SK-N-SH (cell line): ENCODE measurements at regions not wholly inside any gene's neighbourhood (a gene's known extent, or its start where the extent isn't known, plus 50 kb on each side); places are given as distances from the start of the nearest gene placed in this dataset.

Experiments
- CTCF ChIA-PET: fragments of 300-600, 350-600 bp; formaldehyde crosslinking; extraction: SDS; loops from one replicate; lab custom pipeline; 2021; lab: Yijun Ruan, JAX
- POLR2A ChIA-PET: fragments of 350-600 bp; sonication (Branson Sonifier 250); formaldehyde crosslinking; extraction: SDS; loops from one replicate; lab custom pipeline; 2020; ENCODE audit warnings: antibody characterized with exemption, inconsistent platforms; lab: Yijun Ruan, JAX
- DNase-seq: peaks from one replicate; pipeline ENCODE4 v3.0.0; 2012
- H2AFZ ChIP-seq: fragments of 200-600 bp; sonication (generic); 2 replicates; pipeline ENCODE4 v1.8.1; 2016; ENCODE audit warnings: antibody characterized with exemption, mild to moderate bottlenecking, low read depth
- H3F3A ChIP-seq: fragments of 200-600 bp; sonication (generic); replicated peaks from 2 replicates; pipeline ENCODE3; 2016; ENCODE audit warnings: antibody characterized with exemption, mild to moderate bottlenecking; ENCODE audit not compliant: insufficient read depth
- H3K27ac ChIP-seq, 2 experiments: fragments of 200-500 bp in 1 of 2; fragments of 200-600 bp in 1 of 2; sonication (Bioruptor generic) in 1 of 2; sonication (generic), shearing (Covaris generic) in 1 of 2; 2 replicates each; pipeline versions ENCODE4 v1.5.1 to v1.6.1; 2014 to 2016; ENCODE audit warnings: low read depth in 2 of 2, inconsistent platforms in 1 of 2, low read length in 1 of 2, mild to moderate bottlenecking in 1 of 2, mixed read lengths in 1 of 2
- H3K27me3 ChIP-seq: fragments of 200-600 bp; sonication (generic), shearing (Covaris generic); 2 replicates; pipeline ENCODE4 v1.6.1; 2016; ENCODE audit warnings: mixed run types; ENCODE audit not compliant: insufficient read depth
- H3K36me3 ChIP-seq, 2 experiments: fragments of 200-500 bp in 1 of 2; fragments of 200-600 bp in 1 of 2; sonication (Bioruptor generic) in 1 of 2; sonication (generic) in 1 of 2; replicated peaks in 1 of 2; 2 replicates each; pipeline versions ENCODE3 to v1.5.1; 2014 to 2016; ENCODE audit warnings: low read length in 1 of 2, mild to moderate bottlenecking in 1 of 2; ENCODE audit not compliant: insufficient read depth in 2 of 2, control insufficient read depth in 1 of 2
- H3K4me1 ChIP-seq, 2 experiments: fragments of 200-500 bp in 1 of 2; fragments of 200-600 bp in 1 of 2; sonication (Bioruptor generic) in 1 of 2; sonication (generic), shearing (Covaris generic) in 1 of 2; 2 replicates each; pipeline versions ENCODE4 v1.5.1 to v1.6.1; 2014 to 2016; ENCODE audit warnings: low read depth in 1 of 2, low read length in 1 of 2, mixed run types in 1 of 2; ENCODE audit not compliant: insufficient read depth in 2 of 2, control insufficient read depth in 1 of 2
- H3K4me2 ChIP-seq: fragments of 200-600 bp; sonication (generic), shearing (Covaris generic); 2 replicates; pipeline ENCODE4 v1.6.1; 2017; ENCODE audit warnings: mixed run types
- H3K4me3 ChIP-seq, 2 experiments: fragments of 200-500 bp in 1 of 2; fragments of 200-600 bp in 1 of 2; sonication (Bioruptor generic) in 1 of 2; sonication (generic), shearing (Covaris generic) in 1 of 2; 2 replicates each; pipeline versions ENCODE4 v1.5.1 to v1.8.1; 2014 to 2016; ENCODE audit warnings: low read depth in 2 of 2, inconsistent platforms in 1 of 2, low read length in 1 of 2, mild to moderate bottlenecking in 1 of 2, mixed read lengths in 1 of 2, moderate library complexity in 1 of 2
- H3K79me2 ChIP-seq: fragments of 200-600 bp; sonication (generic); 2 replicates; pipeline ENCODE4 v1.8.1; 2017; ENCODE audit warnings: mild to moderate bottlenecking; ENCODE audit not compliant: insufficient read depth
- H3K9ac ChIP-seq: fragments of 200-600 bp; sonication (generic); 2 replicates; pipeline ENCODE4 v1.6.1; 2017; ENCODE audit warnings: mixed run types
- H3K9me2 ChIP-seq: fragments of 200-600 bp; sonication (generic); 2 replicates; pipeline ENCODE4 v1.6.1; 2017; ENCODE audit warnings: mixed run types
- H3K9me3 ChIP-seq: fragments of 200-600 bp; sonication (generic); 2 replicates; pipeline ENCODE4 v1.6.1; 2017; ENCODE audit warnings: mixed run types, mild to moderate bottlenecking, moderate library complexity
- H4K20me1 ChIP-seq: fragments of 200-600 bp; sonication (generic); 2 replicates; pipeline ENCODE4 v1.6.1; 2017; ENCODE audit warnings: mild to moderate bottlenecking, mixed run types; ENCODE audit not compliant: insufficient read depth
- CHD2 ChIP-seq: fragments of 150-350 bp; IDR thresholded peaks from 2 replicates; pipeline ENCODE4 v1.6.1; 2018; ENCODE audit warnings: low read length; ENCODE audit not compliant: partially characterized antibody
- CTCF ChIP-seq: fragments of 200-600 bp; sonication (generic); IDR thresholded peaks from 2 replicates; pipeline ENCODE4 v1.6.1; 2017; ENCODE audit warnings: antibody characterized with exemption, mild to moderate bottlenecking, moderate library complexity
- ELF1 ChIP-seq: IDR thresholded peaks from 2 replicates; pipeline ENCODE4 v1.4.0; 2012
- FOSL2 ChIP-seq: IDR thresholded peaks from 2 replicates; pipeline ENCODE4 v1.4.0; 2012; ENCODE audit warnings: low read depth, mild to moderate bottlenecking, moderate library complexity, borderline replicate concordance
- GABPA ChIP-seq: IDR thresholded peaks from 2 replicates; pipeline ENCODE4 v1.4.0; 2012; ENCODE audit warnings: low read depth, mild to moderate bottlenecking
- JUND ChIP-seq: IDR thresholded peaks from 2 replicates; pipeline ENCODE4 v1.4.0; 2012
- PBX3 ChIP-seq: IDR thresholded peaks from 2 replicates; pipeline ENCODE4; 2012
- RCOR1 ChIP-seq: fragments of 150-350 bp; IDR thresholded peaks from 2 replicates; pipeline ENCODE4 v1.6.1; 2017; ENCODE audit warnings: antibody characterized with exemption, low read length
- REST ChIP-seq: IDR thresholded peaks from 2 replicates; pipeline ENCODE4 v1.6.1; 2012; ENCODE audit warnings: mild to moderate bottlenecking, low read depth, low read length, moderate library complexity
- SIN3A ChIP-seq: IDR thresholded peaks from 2 replicates; pipeline ENCODE4 v1.6.1; 2012; ENCODE audit warnings: low read depth, mild to moderate bottlenecking, low read length, moderate library complexity, borderline replicate concordance
- TEAD4 ChIP-seq: IDR thresholded peaks from 2 replicates; pipeline ENCODE4 v1.4.0; 2012; ENCODE audit warnings: mild to moderate bottlenecking, borderline replicate concordance; ENCODE audit not compliant: insufficient read depth
- USF2 ChIP-seq: fragments of 150-350 bp; IDR thresholded peaks from 2 replicates; pipeline ENCODE4 v1.6.1; 2017; ENCODE audit warnings: antibody characterized with exemption, low read length, low read depth, borderline replicate concordance
- ZBTB33 ChIP-seq: IDR thresholded peaks from 2 replicates; pipeline ENCODE4 v1.4.0; 2012; ENCODE audit warnings: low read depth, borderline replicate concordance
- WGBS: methylation state at CpG from one replicate; pipeline ENCODE4 v1.1.6; 2017; ENCODE audit warnings: low lambda C conversion rate; 5-methylcytosine and 5-hydroxymethylcytosine counted together

GRCh38 chr9:92181296-92181695 lies 66.1 kb upstream of the SPTLC1 start:
- Histone ChIP-seq H3K4me1 (no peaks in the 10 kb centered on the region; a peak in 1 of 4 replicates), H3K79me2 (no peaks in the 10 kb centered on the region), H3K36me3 (no peaks in the 10 kb centered on the region), H3K27ac (no peak overlapping the region), H3K4me2 (no peak overlapping the region), H3F3A (no peaks in the 10 kb centered on the region), H3K9ac (no peak overlapping the region), H3K9me3 (no peaks in the 10 kb centered on the region), H3K9me2 (no peaks in the 10 kb centered on the region), H3K27me3 (no peaks in the 10 kb centered on the region), H2AFZ (no peak overlapping the region), H3K4me3 (no peak overlapping the region), H4K20me1 (no peaks in the 10 kb centered on the region)
- WGBS, result 43% methylated on average over 4 of the region's 4 CpGs
- POLR2A ChIA-PET, result no interaction called here
- no peak for TF ChIP-seq GABPA
- no peak for TF ChIP-seq FOSL2
- no peak for TF ChIP-seq TEAD4
- TF ChIP-seq PBX3, result no peak
- no peak for TF ChIP-seq REST
- TF ChIP-seq ELF1, result no peak
- no peak for TF ChIP-seq ZBTB33
- TF ChIP-seq SIN3A, result no peak
- TF ChIP-seq USF2, result no peak
- no peak for TF ChIP-seq CHD2
- no peak for TF ChIP-seq RCOR1
- no peak for TF ChIP-seq CTCF
- no peak for TF ChIP-seq JUND
- CTCF ChIA-PET, result interaction anchor here (1.5 kb wide), 1 partner anchor 41 kb away, joined by 6 read pairs; no protein-coding TSS in a partner anchor
- no peak for DNase-seq
